CD14-positive monocyte (primary cell): ENCODE measurements at regions not wholly inside any gene's neighbourhood (a gene's known extent, or its start where the extent isn't known, plus 50 kb on each side); places are given as distances from the start of the nearest gene placed in this dataset.
"Not testable (repeated sequence)": the region's sequence is repeated elsewhere in the genome, so short reads cannot be mapped to it uniquely, and the experiment has no call there.

ENCODE experiments used
- DNase-seq, 3 donors: peaks; one replicate each; pipeline ENCODE4 v3.0.0-alpha.2; 2011 to 2022
- H2AFZ ChIP-seq: 2 replicates; pipeline ENCODE4 v1.6.0; 2012; ENCODE audit warnings: mild to moderate bottlenecking, low read depth, low read length, inconsistent platforms; ENCODE audit not compliant: insufficient read depth, poor library complexity, severe bottlenecking
- H3K27ac ChIP-seq, 2 donors: 1 replicate in 1 of 2; 2 replicates in 1 of 2; pipeline ENCODE4 v1.5.1; 2012 to 2013; ENCODE audit warnings: low read length in 2 of 2, control low read depth in 1 of 2, inconsistent platforms in 1 of 2, low read depth in 1 of 2, mild to moderate bottlenecking in 1 of 2
- H3K27me3 ChIP-seq, 2 donors: one replicate each; pipeline versions ENCODE4 v1.6.0 to v1.6.1; 2011 to 2013; ENCODE audit warnings: low read length in 2 of 2; ENCODE audit not compliant: control insufficient read depth in 2 of 2, insufficient read depth in 2 of 2
- H3K36me3 ChIP-seq, 2 donors: replicated peaks in 1 of 2; 1 replicate in 1 of 2; 2 replicates in 1 of 2; pipeline versions ENCODE4 v1.5.1 to v1.6.1; 2012 to 2013; ENCODE audit warnings: low read length in 2 of 2, control low read depth in 1 of 2, inconsistent platforms in 1 of 2, mild to moderate bottlenecking in 1 of 2; ENCODE audit not compliant: insufficient read depth in 2 of 2, control insufficient read depth in 1 of 2
- H3K4me1 ChIP-seq, 2 donors: 1 replicate in 1 of 2; 2 replicates in 1 of 2; pipeline versions ENCODE4 v1.5.1 to v1.6.1; 2012 to 2013; ENCODE audit warnings: low read length in 2 of 2, control low read depth in 1 of 2, inconsistent platforms in 1 of 2, mild to moderate bottlenecking in 1 of 2, moderate library complexity in 1 of 2; ENCODE audit not compliant: insufficient read depth in 2 of 2, control insufficient read depth in 1 of 2
- H3K4me2 ChIP-seq: replicated peaks from 2 replicates; pipeline ENCODE3; 2012; ENCODE audit warnings: low read length, moderate library complexity, mild to moderate bottlenecking; ENCODE audit not compliant: poor library complexity, severe bottlenecking; ENCODE audit errors: extremely low read depth
- H3K4me3 ChIP-seq, 3 experiments: fragments of 200-600 bp in 1 of 3; sonication (generic) in 1 of 3; replicated peaks in 1 of 3; 1 replicate in 2 of 3; 2 replicates in 1 of 3; pipeline ENCODE4 v1.5.1; 2011 to 2013; ENCODE audit warnings: low read length in 3 of 3, mild to moderate bottlenecking in 3 of 3, control low read depth in 2 of 3, low read depth in 2 of 3, inconsistent platforms in 1 of 3, moderate library complexity in 1 of 3
- H3K79me2 ChIP-seq: 2 replicates; pipeline ENCODE4 v1.6.0; 2012; ENCODE audit warnings: mild to moderate bottlenecking, control low read depth, inconsistent platforms, low read length, moderate library complexity; ENCODE audit not compliant: insufficient read depth
- H3K9ac ChIP-seq: 2 replicates; pipeline ENCODE4 v1.6.0; 2017; ENCODE audit warnings: low read length, mild to moderate bottlenecking; ENCODE audit not compliant: insufficient read depth, poor library complexity, severe bottlenecking
- H3K9me3 ChIP-seq, 2 donors: replicated peaks in 1 of 2; 1 replicate in 1 of 2; 2 replicates in 1 of 2; pipeline versions ENCODE4 v1.5.1 to v1.6.1; 2012 to 2013; ENCODE audit warnings: low read length in 2 of 2, control low read depth in 1 of 2; ENCODE audit not compliant: control insufficient read depth in 1 of 2, insufficient read depth in 1 of 2
- H4K20me1 ChIP-seq: 2 replicates; pipeline ENCODE4 v1.6.0; 2012; ENCODE audit warnings: mild to moderate bottlenecking, low read length, control low read depth, moderate library complexity; ENCODE audit not compliant: insufficient read depth
- H3K27ac Mint-ChIP-seq, 7 donors: one replicate each; pipeline ENCODE4 v1.8.0; 2020; ENCODE audit warnings: mild to moderate bottlenecking in 7 of 7, mixed read lengths in 7 of 7, moderate library complexity in 6 of 7, inconsistent platforms in 2 of 7
- H3K27me3 Mint-ChIP-seq, 3 donors: one replicate each; pipeline ENCODE4 v1.8.0; 2021 to 2022; ENCODE audit warnings: low read depth in 3 of 3, mild to moderate bottlenecking in 3 of 3, mixed read lengths in 3 of 3, moderate library complexity in 3 of 3, inconsistent platforms in 1 of 3
- H3K36me3 Mint-ChIP-seq, 2 donors: one replicate each; pipeline ENCODE4 v1.8.0; 2020; ENCODE audit warnings: mixed read lengths in 2 of 2, inconsistent platforms in 1 of 2, mild to moderate bottlenecking in 1 of 2
- H3K4me1 Mint-ChIP-seq: one replicate; pipeline ENCODE4 v1.8.0; 2020; ENCODE audit warnings: mild to moderate bottlenecking, mixed read lengths
- H3K4me3 Mint-ChIP-seq, 2 donors: one replicate each; pipeline ENCODE4 v1.8.0; 2020; ENCODE audit warnings: mild to moderate bottlenecking in 2 of 2, mixed read lengths in 2 of 2, moderate library complexity in 1 of 2
- H3K9me3 Mint-ChIP-seq, 7 donors: one replicate each; pipeline ENCODE4 v1.8.0; 2020 to 2022; ENCODE audit warnings: mixed read lengths in 7 of 7, mild to moderate bottlenecking in 6 of 7, moderate library complexity in 6 of 7, inconsistent platforms in 2 of 7
- WGBS: methylation state at CpG from one replicate; pipeline ENCODE4 v1.1.5; 2013; ENCODE audit warnings: missing lambda C conversion rate; ENCODE audit not compliant: insufficient coverage; 5-methylcytosine and 5-hydroxymethylcytosine counted together
- intact Hi-C, 2 donors: fragments of 100-400 bp; cut with micrococcal nuclease; formaldehyde crosslinking; loops; one replicate each; pipeline versions ENCODE4 v1.15.0 to v1.15.1; 2023
- TF ChIP-seq, protein P1 (sequence below): fragments of 200-600 bp; IDR thresholded peaks from one replicate; pipeline ENCODE4 v1.8.0; 2022; ENCODE audit warnings: antibody characterized with exemption, mild to moderate bottlenecking

GRCh38 chr9:73049280-73049679, 96.4 kb upstream of the ALDH1A1 start:
- Histone ChIP-seq H3K9me3 (no peaks in the 10 kb centered on the region), H3K79me2 (no peaks in the 10 kb centered on the region), H3K9ac (no peak overlapping the region), H3K36me3 (no peaks in the 10 kb centered on the region), H3K4me2 (no peak overlapping the region), H2AFZ (no peak overlapping the region), H3K4me1 (no peaks in the 10 kb centered on the region), H3K27ac (no peak overlapping the region), H4K20me1 (no peaks in the 10 kb centered on the region), H3K4me3 (no peak overlapping the region), H3K27me3 (no peaks in the 10 kb centered on the region)
- Mint-ChIP-seq H3K27me3 (no peaks in the 10 kb centered on the region), H3K27ac (no peak overlapping the region), H3K36me3 (no peaks in the 10 kb centered on the region), H3K4me3 (no peak overlapping the region), H3K4me1 (no peaks in the 10 kb centered on the region), H3K9me3 (no peaks in the 10 kb centered on the region)
- TF ChIP-seq, protein P1, sequence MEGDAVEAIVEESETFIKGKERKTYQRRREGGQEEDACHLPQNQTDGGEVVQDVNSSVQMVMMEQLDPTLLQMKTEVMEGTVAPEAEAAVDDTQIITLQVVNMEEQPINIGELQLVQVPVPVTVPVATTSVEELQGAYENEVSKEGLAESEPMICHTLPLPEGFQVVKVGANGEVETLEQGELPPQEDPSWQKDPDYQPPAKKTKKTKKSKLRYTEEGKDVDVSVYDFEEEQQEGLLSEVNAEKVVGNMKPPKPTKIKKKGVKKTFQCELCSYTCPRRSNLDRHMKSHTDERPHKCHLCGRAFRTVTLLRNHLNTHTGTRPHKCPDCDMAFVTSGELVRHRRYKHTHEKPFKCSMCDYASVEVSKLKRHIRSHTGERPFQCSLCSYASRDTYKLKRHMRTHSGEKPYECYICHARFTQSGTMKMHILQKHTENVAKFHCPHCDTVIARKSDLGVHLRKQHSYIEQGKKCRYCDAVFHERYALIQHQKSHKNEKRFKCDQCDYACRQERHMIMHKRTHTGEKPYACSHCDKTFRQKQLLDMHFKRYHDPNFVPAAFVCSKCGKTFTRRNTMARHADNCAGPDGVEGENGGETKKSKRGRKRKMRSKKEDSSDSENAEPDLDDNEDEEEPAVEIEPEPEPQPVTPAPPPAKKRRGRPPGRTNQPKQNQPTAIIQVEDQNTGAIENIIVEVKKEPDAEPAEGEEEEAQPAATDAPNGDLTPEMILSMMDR, result no peak
- DNase-seq, result no peak
- intact Hi-C loops, result no loop called here

DNA sequence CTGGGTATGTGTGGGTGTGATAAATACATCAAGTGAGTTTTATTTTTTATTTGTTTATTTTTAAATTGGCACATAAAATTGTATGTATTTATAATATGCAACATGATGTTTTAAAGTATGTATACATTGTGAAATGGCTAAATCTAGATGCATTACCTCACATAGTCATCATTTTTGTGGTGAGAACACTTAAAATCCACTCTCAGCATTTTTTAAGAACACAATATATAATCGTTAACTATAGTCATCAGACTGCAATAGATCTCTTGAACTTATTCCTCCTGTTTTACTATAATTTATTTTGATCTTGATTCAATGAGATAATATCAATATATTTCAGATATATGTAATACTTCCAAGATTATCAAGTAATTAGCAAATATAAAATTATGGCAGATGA, 93.9 kb upstream of the ALDH1A1 start:
- H3K36me3 Mint-ChIP-seq, result no peaks in the 10 kb centered on the region
- no peaks in the 10 kb centered on the region for H3K36me3 ChIP-seq

GRCh38 chr9:73044776-73045175, 91.9 kb upstream of the ALDH1A1 start:
- H3K4me1 ChIP-seq, H3K4me3 ChIP-seq, H3K9ac ChIP-seq, H3K27ac ChIP-seq, DNase-seq, H3K27me3 ChIP-seq, H3K4me2 ChIP-seq, H3K27ac Mint-ChIP-seq, H3K9me3 Mint-ChIP-seq, H2AFZ ChIP-seq, H3K4me3 Mint-ChIP-seq, H3K79me2 ChIP-seq, H3K4me1 Mint-ChIP-seq, H3K36me3 Mint-ChIP-seq, H3K9me3 ChIP-seq, H3K36me3 ChIP-seq, H4K20me1 ChIP-seq, intact Hi-C loops, H3K27me3 Mint-ChIP-seq: not testable (repeated sequence)
- 100% methylated on average over 3 of the region's 4 CpGs for WGBS

More for the DNA sequence above, 93.9 kb upstream of the ALDH1A1 start:
- no peak overlapping the region for H3K27ac Mint-ChIP-seq
- no CpG with 5 or more reads among the region's 1 CpG for WGBS
- H4K20me1 ChIP-seq, result no peaks in the 10 kb centered on the region
- no peaks in the 10 kb centered on the region for H3K27me3 ChIP-seq
- H3K79me2 ChIP-seq, result no peaks in the 10 kb centered on the region
- no peaks in the 10 kb centered on the region for H3K9me3 Mint-ChIP-seq
- intact Hi-C loops, result no loop called here
- no peak overlapping the region for H2AFZ ChIP-seq
- H3K4me1 ChIP-seq, result no peaks in the 10 kb centered on the region
- H3K27me3 Mint-ChIP-seq, result no peaks in the 10 kb centered on the region
- no peak overlapping the region for H3K9ac ChIP-seq
- no peak overlapping the region for H3K4me2 ChIP-seq
- no peaks in the 10 kb centered on the region for H3K9me3 ChIP-seq
- H3K4me3 Mint-ChIP-seq, result no peak overlapping the region
- no peak overlapping the region for H3K27ac ChIP-seq
- H3K4me3 ChIP-seq, result no peak overlapping the region
- no peaks in the 10 kb centered on the region for H3K4me1 Mint-ChIP-seq
- TF ChIP-seq, protein P1, result no peak
- no peak for DNase-seq
